K562 (cell line): ENCODE measurements at regions not wholly inside any gene's neighbourhood (a gene's known extent, or its start where the extent isn't known, plus 50 kb on each side); places are given as distances from the start of the nearest gene placed in this dataset.

Experiments used
- ATAC-seq: fragments of 200-7000 bp; cut with Tn5 transposase; 3 replicates; pipeline ENCODE4 v1.9.1; 2020; ENCODE audit warnings: moderate library complexity
- BruUV-seq: library from RNA; stranded (reverse); fragments of 400-500 nt; replicated peaks from 2 replicates; lab custom pipeline; 2021; lab: Mats Ljungman, UMichigan
- CTCF ChIA-PET: fragments of 300-600 bp; formaldehyde crosslinking; extraction: SDS; loops from one replicate; lab custom pipeline; 2021; ENCODE audit warnings: low intra/inter-chr PET ratio; lab: Yijun Ruan, JAX
- POLR2A ChIA-PET: fragments of 300-600, 350-650 bp; sonication (Branson Sonifier 250); formaldehyde crosslinking; extraction: SDS; loops from one replicate; lab custom pipeline; 2021; ENCODE audit warnings: antibody characterized with exemption, inconsistent platforms; lab: Yijun Ruan, JAX
- DNase-seq, 4 experiments: peaks; one replicate each; pipeline versions ENCODE4 v3.0.0 to v3.0.0-alpha.2; 2011 to 2018; ENCODE audit warnings: low spot score in 3 of 4, mixed read lengths in 3 of 4; ENCODE audit errors: extremely low read depth in 1 of 4
- FAIRE-seq: peaks from 2 replicates; lab custom pipeline; 2011; peaks lifted over from hg19 to GRCh38; lab: Jason Lieb, UNC
- H2AFZ ChIP-seq: 2 replicates; pipeline ENCODE4 v1.6.0; 2011; ENCODE audit warnings: low read depth, low read length, control low read depth, inconsistent platforms
- H3K27ac ChIP-seq: fragments of 200-600 bp; 3 replicates; pipeline ENCODE4 v1.8.0; 2011; ENCODE audit warnings: low read depth, mild to moderate bottlenecking, control low read depth, inconsistent platforms, low read length, moderate library complexity, mixed read lengths; ENCODE audit errors: extremely low read depth
- H3K27me3 ChIP-seq, 2 experiments: fragments of 300-600 bp in 1 of 2; 2 replicates in 1 of 2; 3 replicates in 1 of 2; pipeline versions ENCODE4 v1.6.0 to v1.8.0; 2011; ENCODE audit warnings: inconsistent platforms in 2 of 2, low read length in 2 of 2, mild to moderate bottlenecking in 1 of 2, mixed read lengths in 1 of 2, moderate library complexity in 1 of 2; ENCODE audit not compliant: control insufficient read depth in 2 of 2, insufficient read depth in 2 of 2
- H3K36me3 ChIP-seq: fragments of 300-600 bp; 3 replicates; pipeline ENCODE4 v1.8.0; 2011; ENCODE audit warnings: mild to moderate bottlenecking, low read length, inconsistent platforms; ENCODE audit not compliant: control insufficient read depth, insufficient read depth
- H3K4me1 ChIP-seq, 2 experiments: fragments of 200-600 bp in 1 of 2; replicated peaks in 1 of 2; 2 replicates in 1 of 2; 3 replicates in 1 of 2; pipeline versions ENCODE4 v1.5.1 to v1.8.0; 2011; ENCODE audit warnings: inconsistent platforms in 2 of 2, low read length in 2 of 2, mild to moderate bottlenecking in 1 of 2, mixed read lengths in 1 of 2, moderate library complexity in 1 of 2; ENCODE audit not compliant: control insufficient read depth in 2 of 2, insufficient read depth in 2 of 2
- H3K4me2 ChIP-seq: 2 replicates; pipeline ENCODE4 v1.6.1; 2011; ENCODE audit warnings: low read length, control low read depth, inconsistent platforms, mixed read lengths; ENCODE audit not compliant: insufficient read depth
- H3K4me3 ChIP-seq: fragments of 200-600 bp; sonication (generic), shearing (Covaris generic); 2 replicates; pipeline ENCODE4 v1.5.1; 2016; ENCODE audit warnings: control low read depth, inconsistent platforms
- H3K79me2 ChIP-seq: fragments of 200-600 bp; 3 replicates; pipeline ENCODE4 v1.8.0; 2011; ENCODE audit warnings: low read length, inconsistent platforms; ENCODE audit not compliant: control insufficient read depth, insufficient read depth
- H3K9ac ChIP-seq, 2 experiments: 2 replicates each; pipeline versions ENCODE4 v1.6.0 to v1.6.1; 2011; ENCODE audit warnings: low read depth in 2 of 2, low read length in 2 of 2, control low read depth in 1 of 2, inconsistent platforms in 1 of 2, mild to moderate bottlenecking in 1 of 2, mixed read lengths in 1 of 2; ENCODE audit not compliant: insufficient read depth in 1 of 2
- H3K9me1 ChIP-seq: one replicate; pipeline ENCODE4 v1.6.0; 2011; ENCODE audit warnings: inconsistent platforms, mild to moderate bottlenecking, low read length, moderate library complexity; ENCODE audit not compliant: control insufficient read depth, insufficient read depth
- H3K9me3 ChIP-seq: replicated peaks from 2 replicates; pipeline ENCODE4 v1.5.1; 2011; ENCODE audit warnings: low read depth, low read length, inconsistent platforms; ENCODE audit not compliant: control insufficient read depth, insufficient read depth
- H4K20me1 ChIP-seq: replicated peaks from 2 replicates; pipeline ENCODE4 v1.6.1; 2011; ENCODE audit warnings: low read length, inconsistent platforms, mixed read lengths; ENCODE audit not compliant: control insufficient read depth, insufficient read depth
- C11orf30 ChIP-seq: fragments of 450-650 bp; IDR thresholded peaks from 2 replicates; pipeline ENCODE4 v1.6.1; 2016; ENCODE audit warnings: low read depth, mild to moderate bottlenecking
- CEBPB ChIP-seq: fragments of 450-650 bp; IDR thresholded peaks from 2 replicates; pipeline ENCODE4 v1.6.1; 2016; ENCODE audit warnings: missing genetic modification characterization, missing compliant biosample characterization
- CEBPG ChIP-seq, 3 experiments: fragments of 200-800 bp in 1 of 3; sonication (Bioruptor generic) in 1 of 3; sonication (generic) in 1 of 3; formaldehyde crosslinking in 1 of 3; IDR thresholded peaks in 2 of 3; conservative IDR thresholded peaks in 1 of 3; 2 replicates each; pipeline versions ENCODE4 v1.6.1 to v1.8.0; 2016 to 2022; ENCODE audit warnings: missing compliant biosample characterization in 2 of 3, missing genetic modification characterization in 2 of 3, mild to moderate bottlenecking in 1 of 3, missing genetic modification reagents in 1 of 3
- GTF2A2 ChIP-seq: IDR thresholded peaks from 2 replicates; pipeline ENCODE4 v1.6.1; 2016; ENCODE audit warnings: mild to moderate bottlenecking, missing genetic modification characterization, missing compliant biosample characterization
- HOXB6 ChIP-seq: fragments of 250-450 bp; sonication (Bioruptor Pico); IDR thresholded peaks from 2 replicates; pipeline ENCODE4 v1.5.1; 2022; ENCODE audit warnings: mild to moderate bottlenecking, borderline replicate concordance
- MLLT1 ChIP-seq, 2 experiments: fragments of 450-650 bp; IDR thresholded peaks; 2 replicates each; pipeline ENCODE4 v1.6.1; 2016
- SPI1 ChIP-seq: IDR thresholded peaks from 2 replicates; pipeline ENCODE4 v1.6.1; 2011; ENCODE audit warnings: low read depth, low read length, control low read depth, borderline replicate concordance
- THRAP3 ChIP-seq: fragments of 450-650 bp; IDR thresholded peaks from 2 replicates; pipeline ENCODE4 v1.6.1; 2016; ENCODE audit warnings: mild to moderate bottlenecking, inconsistent platforms, borderline replicate concordance
- ZKSCAN3 ChIP-seq: fragments of 250-450 bp; sonication (Bioruptor Pico); IDR thresholded peaks from 2 replicates; pipeline ENCODE4 v1.4.0; 2020
- ZNF316 ChIP-seq: fragments of 450-650 bp; IDR thresholded peaks from 2 replicates; pipeline ENCODE4 v1.6.1; 2016
- ZNF395 ChIP-seq: fragments of 200-800 bp; sonication (Bioruptor generic); IDR thresholded peaks from 2 replicates; pipeline ENCODE4 v1.6.1; 2017; ENCODE audit warnings: missing genetic modification characterization, missing compliant biosample characterization
- WGBS: fragments of 100-300 bp; shearing (Covaris generic); methylation state at CpG from one replicate; pipeline ENCODE4 v1.1.6; 2016; ENCODE audit warnings: low coverage, mixed read lengths; ENCODE audit not compliant: insufficient coverage; ENCODE audit errors: missing lambda C conversion rate; 5-methylcytosine and 5-hydroxymethylcytosine counted together
- in situ Hi-C: fragments of 300-500 bp; cut with MboI; formaldehyde crosslinking; loops from 4 replicates; pipeline ENCODE4 v1.15.0; 2018; ENCODE audit warnings: inconsistent platforms, mixed read lengths
- intact Hi-C: fragments of 100-400 bp; cut with micrococcal nuclease; formaldehyde crosslinking; loops from 2 replicates; pipeline ENCODE4 v1.14.2; 2022

GRCh38 chr10:80946073-80946472, 408.4 kb downstream of the SH2D4B start:
- ChIA-PET POLR2A (no interaction called here), CTCF (interaction anchor here (1.4 kb wide), 1 partner anchor 282 kb away, joined by 3 read pairs; no protein-coding TSS in a partner anchor)
- intact Hi-C loops, result no loop called here
- no peak for ATAC-seq
- H3K4me2 ChIP-seq, result no peak overlapping the region
- H4K20me1 ChIP-seq, result no peaks in the 10 kb centered on the region
- no peak overlapping the region for H2AFZ ChIP-seq
- no peaks in the 10 kb centered on the region for H3K36me3 ChIP-seq
- no peak for FAIRE-seq
- no peak for DNase-seq
- no peaks in the 10 kb centered on the region for H3K27me3 ChIP-seq
- H3K79me2 ChIP-seq, result no peaks in the 10 kb centered on the region
- BruUV-seq, result no TSS peak
- in situ Hi-C loops, result no loop called here
- no peak overlapping the region for H3K9ac ChIP-seq
- TF ChIP-seq C11orf30 (peak; percentile 24; the same call in 1 of the 2 replicates), HOXB6 (CRISPR knock-in tag) (no peak), ZNF316 (peak; percentile 58; the same call in 1 of the 2 replicates)
- TF ChIP-seq, all 486 proteins: peak for 2
- Histone ChIP-seq H3K4me3 (no peak overlapping the region), H3K4me1 (no peaks in the 10 kb centered on the region), H3K9me1 (no peaks in the 10 kb centered on the region), H3K9me3 (no peaks in the 10 kb centered on the region), H3K27ac (no peak overlapping the region)
- 0% methylated on average over 1 of the region's 1 CpG for WGBS

GRCh38 chr10:80946957-80947726, 409.4 kb downstream of the SH2D4B start:
- FAIRE-seq (no peak), ATAC-seq (no peak), DNase-seq (no peak)
- H3K79me2 ChIP-seq, result no peaks in the 10 kb centered on the region
- no TSS peak for BruUV-seq
- H3K9me3 ChIP-seq, result no peaks in the 10 kb centered on the region
- no peak overlapping the region for H3K4me3 ChIP-seq
- no peaks in the 10 kb centered on the region for H4K20me1 ChIP-seq
- no peak overlapping the region for H3K27ac ChIP-seq
- CTCF ChIA-PET, result no interaction called here
- no peaks in the 10 kb centered on the region for H3K27me3 ChIP-seq
- no peaks in the 10 kb centered on the region for H3K9me1 ChIP-seq
- WGBS, result 0% methylated on average over 5 of the region's 5 CpGs
- POLR2A ChIA-PET, result no interaction called here
- no peaks in the 10 kb centered on the region for H3K4me1 ChIP-seq
- intact Hi-C loops (no loop called here), in situ Hi-C loops (no loop called here)
- no peaks in the 10 kb centered on the region for H3K36me3 ChIP-seq
- no peak overlapping the region for H3K9ac ChIP-seq
- H3K4me2 ChIP-seq, result no peak overlapping the region
- no peak overlapping the region for H2AFZ ChIP-seq
- TF ChIP-seq GTF2A2 (tag) (no peak), MLLT1 (IDR thresholded peaks at IDR 0.05) (no peak), THRAP3 (no peak), ZKSCAN3 (no peak), CEBPG (CRISPR knock-in tag; IDR thresholded peaks at IDR 0.05) (no peak), CEBPG (tag; conservative IDR thresholded peaks at IDR 0.05 in 1 of 2, IDR thresholded peaks at IDR 0.05 in 1 of 2) (peak in 1 of 2 experiments; percentile 87; a peak in 2 of 4 replicates), ZNF395 (CRISPR knock-in tag) (no peak), SPI1 (no peak), CEBPB (tag) (peak; percentile 69)
